ENCODE measurements at regions not wholly inside any gene's neighbourhood (a gene's known extent, or its start where the extent isn't known, plus 50 kb on each side); places are given as distances from the start of the nearest gene placed in this dataset.

DNA sequence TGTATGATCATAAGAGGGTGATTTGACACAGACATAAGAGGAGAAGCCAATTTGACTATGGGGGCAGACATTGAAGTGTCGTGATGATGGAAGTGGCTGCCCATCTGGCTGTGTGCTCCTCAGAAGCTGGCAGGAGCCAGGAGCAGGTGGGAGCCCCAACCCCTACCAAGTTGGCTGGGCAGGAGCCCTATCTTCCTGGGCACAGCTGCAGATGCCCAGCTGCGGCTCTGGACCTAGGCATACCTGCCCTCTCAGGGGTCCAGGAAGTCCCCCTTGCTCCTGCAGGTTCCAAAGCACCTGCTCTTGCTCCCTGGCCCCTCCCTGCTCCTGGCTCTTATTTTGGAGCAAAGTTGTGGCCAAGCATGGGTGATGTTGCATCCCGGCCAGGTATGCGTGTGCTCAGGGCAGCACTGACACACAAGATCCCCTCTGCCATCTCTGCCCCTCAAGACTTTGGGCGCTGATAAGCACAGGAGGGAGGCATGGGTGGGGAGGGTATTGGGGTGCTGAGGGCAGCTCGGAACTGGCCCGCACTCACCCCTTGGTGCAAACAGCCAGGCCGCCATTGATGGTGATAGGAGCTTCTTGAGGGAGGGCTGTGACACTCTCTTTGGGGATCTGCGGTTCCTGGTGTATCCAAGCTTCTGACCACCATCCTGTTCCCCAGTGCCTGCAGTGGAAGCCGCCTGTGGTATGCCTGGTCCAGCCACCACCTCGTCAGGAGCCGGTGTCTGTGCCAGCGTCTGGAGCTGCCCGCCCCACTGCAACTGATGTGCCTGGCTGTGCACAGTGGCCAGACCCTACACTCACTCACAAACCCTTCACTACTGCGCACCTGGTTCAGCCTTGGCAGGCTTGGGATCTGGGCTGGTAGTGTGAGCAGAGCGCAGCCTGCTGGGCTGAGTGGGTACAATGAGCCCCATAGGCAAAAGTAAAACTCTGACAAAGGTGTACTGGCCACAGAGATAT lies 230.9 kb downstream of the CDH9 start:
- Histone ChIP-seq H3K4me1 (ENCODE audit: control insufficient read depth, insufficient read depth, low read length) (no peaks in the 10 kb centered on the region), H3K9ac (ENCODE audit: low read depth, low read length) (no peak overlapping the region), H4K20me1 (ENCODE audit: insufficient read depth, low read length) (no peaks in the 10 kb centered on the region), H2AFZ (replicated peaks; ENCODE audit: low read length, poor library complexity) (no peak overlapping the region), H2AK9ac (replicated peaks; ENCODE audit: low read depth, low read length, poor library complexity) (no peak overlapping the region), H3K9me1 (ENCODE audit: insufficient read depth, low read length) (no peaks in the 10 kb centered on the region), H2BK120ac (ENCODE audit: low read depth, low read length) (no peak overlapping the region), H3K79me1 (ENCODE audit: low read depth in 1 of 2, low read length in 2 of 2) (no peaks in the 10 kb centered on the region), H3K27ac (ENCODE audit: insufficient read depth, low read length) (no peak overlapping the region), H3K4me2 (ENCODE audit: low read depth, low read length) (no peak overlapping the region), H3K4ac (ENCODE audit: low read depth, low read length) (no peak overlapping the region), H4K5ac (ENCODE audit: low read depth, low read length) (no peak overlapping the region), H2BK5ac (ENCODE audit: low read depth, low read length, poor library complexity, severe bottlenecking) (no peak overlapping the region), H4K91ac (ENCODE audit: insufficient read depth, low read depth, low read length) (no peak overlapping the region), H3K23ac (ENCODE audit: low read depth, low read length) (no peak overlapping the region), H2BK15ac (ENCODE audit: low read depth, low read length) (no peak overlapping the region), H3K9me3 (ENCODE audit: control insufficient read depth, insufficient read depth, low read length) (peaks cover 13% of the 10 kb centered on the region), H3K14ac (replicated peaks; ENCODE audit: low read depth, low read length) (no peak overlapping the region), H3K27me3 (ENCODE audit: control insufficient read depth, insufficient read depth, low read length) (no peaks in the 10 kb centered on the region), H2AK5ac (ENCODE audit: low read depth, low read length) (no peak overlapping the region), H3K36me3 (ENCODE audit: control insufficient read depth, insufficient read depth, low read length) (no peaks in the 10 kb centered on the region), H2BK20ac (ENCODE audit: low read depth, low read length) (no peak overlapping the region), H3K56ac (ENCODE audit: extremely low read depth, insufficient read depth, low read length) (no peak overlapping the region), H3K18ac (ENCODE audit: low read depth, low read length) (no peak overlapping the region), H4K8ac (ENCODE audit: low read depth in 2 of 2, low read length in 2 of 2) (no peak overlapping the region), H3K4me3 (ENCODE audit: insufficient read depth, low read depth, low read length) (no peak overlapping the region)
- CTCF ChIA-PET: no interaction called here
- no peak for ATAC-seq (ENCODE audit: low read depth)
- intact Hi-C loops (cut with micrococcal nuclease) (no loop called here), dilution Hi-C loops (cut with HindIII; ENCODE audit: low sequenced_read_pairs, unreplicated experiment) (no loop called here), in situ Hi-C loops (cut with MboI; ENCODE audit: low sequenced_read_pairs) (no loop called here)
- 80% methylated on average over 2 of the region's 16 CpGs; no CpG with 5 or more reads in 1 of the 2 experiments for WGBS, 2 experiments (ENCODE audit: extremely low coverage in 2 of 2, insufficient read length in 1 of 2)
- POLR2A ChIA-PET (ENCODE audit: unreplicated experiment): no interaction called here
- BruUV-seq (replicated peaks): no TSS peak
- no peak for DNase-seq
- no peak for TF ChIP-seq BHLHE40 (IDR thresholded peaks at IDR 0.05; ENCODE audit: low read depth, low read length)
- no peak for TF ChIP-seq SMC3 (IDR thresholded peaks at IDR 0.05; ENCODE audit: low read depth, low read length)
- TF ChIP-seq, protein P1, sequence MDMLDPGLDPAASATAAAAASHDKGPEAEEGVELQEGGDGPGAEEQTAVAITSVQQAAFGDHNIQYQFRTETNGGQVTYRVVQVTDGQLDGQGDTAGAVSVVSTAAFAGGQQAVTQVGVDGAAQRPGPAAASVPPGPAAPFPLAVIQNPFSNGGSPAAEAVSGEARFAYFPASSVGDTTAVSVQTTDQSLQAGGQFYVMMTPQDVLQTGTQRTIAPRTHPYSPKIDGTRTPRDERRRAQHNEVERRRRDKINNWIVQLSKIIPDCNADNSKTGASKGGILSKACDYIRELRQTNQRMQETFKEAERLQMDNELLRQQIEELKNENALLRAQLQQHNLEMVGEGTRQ (IDR thresholded peaks at IDR 0.05; ENCODE audit: low read depth, low read length): no peak
- TF ChIP-seq POLR2A (IDR thresholded peaks at IDR 0.05; ENCODE audit: low read depth, low read length): no peak
- no peak for TF ChIP-seq CEBPB (IDR thresholded peaks at IDR 0.05; ENCODE audit: low read depth, low read length)

All from IMR-90 (cell line).